Activated naive CD4-positive, alpha-beta T cell treated with anti-CD3 and anti-CD28 coated beads, Interleukin-2, amount 50 U/mL, for 24 hours (primary cell): ENCODE measurements at regions not wholly inside any gene's neighbourhood (a gene's known extent, or its start where the extent isn't known, plus 50 kb on each side); places are given as distances from the start of the nearest gene placed in this dataset.
"Not testable (repeated sequence)": the region's sequence is repeated elsewhere in the genome, so short reads cannot be mapped to it uniquely, and the experiment has no call there.

ENCODE experiments used
- H3K27ac Mint-ChIP-seq: one replicate; pipeline ENCODE4 v1.8.0; 2021; ENCODE audit warnings: mild to moderate bottlenecking, mixed read lengths
- H3K27me3 Mint-ChIP-seq: one replicate; pipeline ENCODE4 v1.8.0; 2021; ENCODE audit warnings: mixed read lengths
- H3K36me3 Mint-ChIP-seq: one replicate; pipeline ENCODE4 v1.8.0; 2021; ENCODE audit warnings: mixed read lengths
- H3K4me1 Mint-ChIP-seq: one replicate; pipeline ENCODE4 v1.8.0; 2021; ENCODE audit warnings: mixed read lengths
- H3K4me3 Mint-ChIP-seq: one replicate; pipeline ENCODE4 v1.8.0; 2021; ENCODE audit warnings: mild to moderate bottlenecking, mixed read lengths
- H3K9me3 Mint-ChIP-seq: one replicate; pipeline ENCODE4 v1.8.0; 2021; ENCODE audit warnings: mixed read lengths

DNA sequence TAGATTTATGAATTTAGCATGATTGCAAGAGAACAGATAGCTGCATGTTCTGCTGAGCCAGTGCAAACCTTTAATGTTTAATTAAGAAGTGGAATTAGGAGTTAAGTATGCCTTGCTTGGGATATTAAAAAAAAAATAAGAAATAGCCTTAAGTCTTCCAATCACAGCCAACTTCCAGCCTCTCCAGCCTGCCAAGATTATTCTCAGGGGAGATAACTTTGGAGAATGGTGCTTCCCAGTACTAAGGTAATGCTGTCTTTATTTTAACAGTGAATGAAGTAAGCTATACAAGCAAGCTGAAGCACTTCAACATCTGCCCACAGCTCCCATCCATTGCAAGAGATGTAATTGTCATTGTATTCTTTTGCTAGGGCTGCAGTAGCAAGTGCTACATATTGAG is 389.5 kb upstream of the ASIC2 start:
- Mint-ChIP-seq H3K4me1 (no peaks in the 10 kb centered on the region), H3K36me3 (no peaks in the 10 kb centered on the region), H3K9me3 (no peaks in the 10 kb centered on the region), H3K27ac (no peak overlapping the region), H3K27me3 (no peaks in the 10 kb centered on the region), H3K4me3 (no peak overlapping the region)

DNA sequence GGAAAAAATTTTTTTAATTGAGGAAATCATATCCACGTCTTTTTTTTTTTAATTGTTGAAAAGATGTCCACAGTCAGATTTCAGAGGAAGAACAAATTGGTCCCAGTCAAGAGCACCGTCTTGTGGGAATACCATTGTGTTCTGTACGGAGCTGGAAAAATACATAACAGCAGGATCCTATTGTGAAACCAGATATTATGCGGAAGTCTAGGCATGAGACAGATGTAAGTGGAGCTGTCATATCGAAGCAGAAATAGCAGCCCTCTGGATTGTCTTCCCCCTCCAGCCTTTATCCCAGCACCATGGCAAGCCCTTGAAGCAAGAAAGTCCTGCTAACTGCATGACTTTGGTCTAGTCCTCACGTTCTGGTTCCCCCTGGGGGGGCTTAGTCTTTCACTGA is 391.6 kb upstream of the ASIC2 start:
- Mint-ChIP-seq H3K9me3 (no peaks in the 10 kb centered on the region), H3K27me3 (no peaks in the 10 kb centered on the region), H3K27ac (no peak overlapping the region), H3K4me1 (no peaks in the 10 kb centered on the region), H3K4me3 (no peak overlapping the region), H3K36me3 (no peaks in the 10 kb centered on the region)

- Mint-ChIP-seq H3K36me3 (no peaks in the 10 kb centered on the region), H3K9me3 (no peaks in the 10 kb centered on the region), H3K27ac (no peak overlapping the region), H3K4me1 (no peaks in the 10 kb centered on the region), H3K27me3 (no peaks in the 10 kb centered on the region), H3K4me3 (no peak overlapping the region)
Observed at GRCh38 chr17:33686171-33686570, 393.1 kb upstream of the ASIC2 start.

GRCh38 chr17:33687831-33688230 is 394.7 kb upstream of the ASIC2 start:
- H3K27me3 Mint-ChIP-seq, result no peaks in the 10 kb centered on the region
- no peaks in the 10 kb centered on the region for H3K9me3 Mint-ChIP-seq
- no peak overlapping the region for H3K4me3 Mint-ChIP-seq
- no peak overlapping the region for H3K27ac Mint-ChIP-seq
- H3K4me1 Mint-ChIP-seq, result no peaks in the 10 kb centered on the region
- no peaks in the 10 kb centered on the region for H3K36me3 Mint-ChIP-seq

GRCh38 chr17:33688771-33689170 is 395.7 kb upstream of the ASIC2 start:
- H3K27me3 Mint-ChIP-seq, result no peaks in the 10 kb centered on the region
- H3K36me3 Mint-ChIP-seq, result no peaks in the 10 kb centered on the region
- no peak overlapping the region for H3K27ac Mint-ChIP-seq
- H3K4me1 Mint-ChIP-seq, result no peaks in the 10 kb centered on the region
- H3K4me3 Mint-ChIP-seq, result no peak overlapping the region
- H3K9me3 Mint-ChIP-seq, result no peaks in the 10 kb centered on the region

GRCh38 chr17:33689725-33690124 is 396.6 kb upstream of the ASIC2 start:
- Mint-ChIP-seq H3K36me3 (no peaks in the 10 kb centered on the region), H3K27ac (no peak overlapping the region), H3K27me3 (no peaks in the 10 kb centered on the region), H3K4me1 (no peaks in the 10 kb centered on the region), H3K4me3 (no peak overlapping the region), H3K9me3 (no peaks in the 10 kb centered on the region)

- Mint-ChIP-seq H3K36me3 (no peaks in the 10 kb centered on the region), H3K4me3 (no peak overlapping the region), H3K27me3 (peaks cover 2% of the 10 kb centered on the region), H3K4me1 (no peaks in the 10 kb centered on the region), H3K9me3 (no peaks in the 10 kb centered on the region), H3K27ac (no peak overlapping the region)
Observed at GRCh38 chr17:33695431-33695830, 402.3 kb upstream of the ASIC2 start.

DNA sequence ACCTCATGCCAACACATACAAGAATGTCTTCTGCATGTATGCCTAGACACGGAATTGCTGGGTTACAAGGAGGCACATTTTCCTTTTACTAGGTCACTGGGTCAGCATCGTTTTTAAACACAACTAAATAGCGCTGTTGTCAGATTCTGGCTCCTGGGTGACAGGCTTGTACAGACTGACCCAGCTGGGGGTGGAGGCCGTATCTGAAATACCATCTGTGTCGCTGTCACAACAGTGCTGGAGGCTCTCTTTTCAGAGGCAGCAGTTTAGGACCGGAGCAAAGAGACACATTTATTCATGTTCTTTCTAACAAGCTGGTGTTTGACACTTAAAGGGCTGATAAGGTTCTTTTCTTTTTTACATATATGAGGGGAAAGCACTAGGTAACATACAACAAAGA is 403.0 kb upstream of the ASIC2 start:
- Mint-ChIP-seq H3K9me3 (no peaks in the 10 kb centered on the region), H3K27me3 (peaks cover 2% of the 10 kb centered on the region), H3K27ac (no peak overlapping the region), H3K4me1 (no peaks in the 10 kb centered on the region), H3K4me3 (no peak overlapping the region), H3K36me3 (no peaks in the 10 kb centered on the region)

GRCh38 chr17:33697557-33697956 is 404.5 kb upstream of the ASIC2 start:
- H3K36me3 Mint-ChIP-seq, result no peaks in the 10 kb centered on the region
- H3K27me3 Mint-ChIP-seq, result peaks cover 2% of the 10 kb centered on the region
- H3K27ac Mint-ChIP-seq, result no peak overlapping the region
- H3K9me3 Mint-ChIP-seq, result no peaks in the 10 kb centered on the region
- no peak overlapping the region for H3K4me3 Mint-ChIP-seq
- no peaks in the 10 kb centered on the region for H3K4me1 Mint-ChIP-seq

DNA sequence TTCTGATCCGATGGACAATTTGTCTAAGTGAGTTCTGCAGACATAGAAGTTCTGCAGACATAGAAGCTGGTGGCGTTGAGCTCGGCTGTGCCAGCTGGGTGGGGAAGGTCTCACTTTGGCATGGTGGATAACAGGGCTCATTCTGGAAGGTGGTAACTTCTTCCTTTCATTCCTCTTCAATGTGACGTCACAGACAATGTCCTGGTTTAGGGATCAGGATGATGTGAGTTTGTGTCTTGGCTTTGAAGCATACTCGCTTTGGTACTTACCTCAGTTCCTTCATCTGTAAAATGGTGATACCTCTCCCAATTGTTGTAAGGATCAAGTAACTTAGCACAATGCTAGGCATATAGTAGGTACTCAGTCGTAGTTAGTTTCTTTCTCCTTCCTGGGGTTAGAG is 408.8 kb upstream of the ASIC2 start:
- Mint-ChIP-seq H3K4me3 (no peak overlapping the region), H3K36me3 (no peaks in the 10 kb centered on the region), H3K27me3 (peaks cover 2% of the 10 kb centered on the region), H3K4me1 (no peaks in the 10 kb centered on the region), H3K9me3 (peaks cover 6% of the 10 kb centered on the region), H3K27ac (no peak overlapping the region)

GRCh38 chr17:33704856-33705255 is 411.8 kb upstream of the ASIC2 start:
- no peaks in the 10 kb centered on the region for H3K4me1 Mint-ChIP-seq
- no peak overlapping the region for H3K27ac Mint-ChIP-seq
- peaks cover 4% of the 10 kb centered on the region for H3K27me3 Mint-ChIP-seq
- H3K36me3 Mint-ChIP-seq, result no peaks in the 10 kb centered on the region
- peaks cover 15% of the 10 kb centered on the region for H3K9me3 Mint-ChIP-seq
- H3K4me3 Mint-ChIP-seq, result no peak overlapping the region

GRCh38 chr17:33709881-33710280 is 416.8 kb upstream of the ASIC2 start:
- H3K27me3 Mint-ChIP-seq, result peaks cover 6% of the 10 kb centered on the region
- no peak overlapping the region for H3K27ac Mint-ChIP-seq
- no peaks in the 10 kb centered on the region for H3K4me1 Mint-ChIP-seq
- no peaks in the 10 kb centered on the region for H3K36me3 Mint-ChIP-seq
- peaks cover 15% of the 10 kb centered on the region for H3K9me3 Mint-ChIP-seq
- H3K4me3 Mint-ChIP-seq, result no peak overlapping the region

GRCh38 chr17:33712120-33712519 is 419.0 kb upstream of the ASIC2 start:
- Mint-ChIP-seq H3K9me3 (peaks cover 7% of the 10 kb centered on the region), H3K27ac (no peak overlapping the region), H3K36me3 (no peaks in the 10 kb centered on the region), H3K4me1 (no peaks in the 10 kb centered on the region), H3K4me3 (no peak overlapping the region), H3K27me3 (peaks cover 7% of the 10 kb centered on the region)

DNA sequence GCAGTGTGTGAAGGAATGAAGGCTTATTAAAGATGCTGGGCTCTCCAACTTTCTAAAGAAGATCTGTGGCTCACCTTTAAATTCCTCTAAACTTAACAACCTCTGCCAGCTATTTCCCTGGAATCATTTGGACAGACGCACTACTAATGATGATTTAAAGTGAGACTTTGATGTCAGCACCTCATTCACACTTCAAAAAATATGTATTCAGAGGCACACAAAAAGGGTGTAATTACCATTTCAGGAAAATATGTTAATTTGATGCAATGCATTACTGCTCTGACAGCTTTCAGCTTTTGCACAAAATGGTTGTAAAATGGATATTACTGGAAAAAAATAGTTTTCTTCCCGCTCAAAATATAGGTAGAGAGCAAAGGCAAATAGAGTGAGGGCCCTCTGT is 423.9 kb upstream of the ASIC2 start:
- Mint-ChIP-seq H3K4me1 (no peaks in the 10 kb centered on the region), H3K27me3 (peaks cover 2% of the 10 kb centered on the region), H3K4me3 (no peak overlapping the region), H3K36me3 (no peaks in the 10 kb centered on the region), H3K9me3 (no peaks in the 10 kb centered on the region), H3K27ac (no peak overlapping the region)

DNA sequence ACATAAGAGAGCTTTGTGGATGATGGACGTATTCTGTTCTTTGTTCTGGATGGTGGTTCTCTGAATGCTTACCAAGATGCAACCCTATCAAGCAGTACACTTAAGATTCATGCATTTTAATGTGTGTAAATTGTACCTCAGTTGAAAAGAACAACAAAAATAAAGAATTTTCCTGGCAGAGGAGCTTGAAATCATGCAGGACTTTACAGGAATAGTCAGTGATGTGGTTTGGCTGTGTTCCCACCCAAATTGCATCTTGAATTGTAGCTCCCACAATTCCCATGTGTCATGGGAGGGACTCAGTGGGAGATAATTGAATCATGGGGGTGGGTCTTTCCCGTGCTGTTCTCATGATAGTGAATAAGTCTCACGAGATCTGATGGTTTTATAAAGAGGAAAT is 430.6 kb upstream of the ASIC2 start:
- H3K27ac Mint-ChIP-seq, H3K4me1 Mint-ChIP-seq, H3K36me3 Mint-ChIP-seq, H3K4me3 Mint-ChIP-seq, H3K9me3 Mint-ChIP-seq, H3K27me3 Mint-ChIP-seq: not testable (repeated sequence)

DNA sequence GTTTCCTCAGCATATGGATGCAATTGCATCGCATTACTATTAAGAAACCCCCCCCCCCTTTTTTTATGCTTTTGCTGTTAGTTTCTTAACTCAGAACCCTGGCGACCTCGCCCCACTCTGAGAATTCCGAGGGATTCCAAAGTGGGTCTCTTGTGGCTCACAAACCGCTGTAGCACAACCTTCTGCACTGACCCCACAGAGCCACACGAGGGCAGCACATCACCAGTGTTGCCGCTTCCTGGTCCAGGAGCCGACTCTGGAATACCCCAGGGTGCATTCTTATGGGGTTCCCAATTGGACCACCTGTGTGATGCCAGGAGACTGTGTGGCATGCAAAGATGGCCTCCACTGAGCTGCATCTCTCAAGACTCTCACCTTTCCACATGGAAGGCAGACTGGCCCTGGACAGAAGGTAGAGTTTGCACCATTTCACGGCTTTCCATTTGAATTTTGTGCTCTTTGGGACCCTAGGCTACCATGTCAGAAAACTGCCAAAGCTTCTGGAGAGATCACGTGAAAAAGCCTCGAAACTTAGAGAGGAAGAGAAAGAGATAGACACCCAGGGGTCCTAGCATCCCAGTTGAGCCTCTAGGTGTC is 432.7 kb upstream of the ASIC2 start:
- Mint-ChIP-seq H3K27ac (no peak overlapping the region), H3K4me3 (no peak overlapping the region), H3K9me3 (no peaks in the 10 kb centered on the region), H3K27me3 (no peaks in the 10 kb centered on the region), H3K36me3 (no peaks in the 10 kb centered on the region), H3K4me1 (no peaks in the 10 kb centered on the region)

DNA sequence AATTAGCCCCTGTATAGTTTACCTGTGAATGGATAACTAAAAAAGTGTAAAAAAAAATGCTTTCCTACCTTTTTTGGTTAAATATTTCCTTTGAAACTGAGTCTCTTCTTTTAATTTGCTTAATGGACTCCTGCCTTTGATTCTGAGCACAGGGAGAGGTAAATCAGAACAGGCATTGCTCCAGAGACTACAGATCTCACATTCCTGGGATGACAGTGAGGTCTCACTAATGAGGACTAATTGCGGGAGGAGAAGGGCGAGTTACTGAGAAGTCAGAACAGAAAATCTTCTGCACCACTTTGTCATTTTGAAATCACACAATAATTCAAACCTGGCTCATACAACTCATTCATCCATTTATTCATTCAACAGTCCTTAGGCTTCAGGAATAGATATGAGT is 437.0 kb upstream of the ASIC2 start:
- Mint-ChIP-seq H3K4me1 (no peaks in the 10 kb centered on the region), H3K27ac (no peak overlapping the region), H3K36me3 (peaks cover 1% of the 10 kb centered on the region), H3K27me3 (peaks cover 5% of the 10 kb centered on the region), H3K4me3 (no peak overlapping the region), H3K9me3 (peaks cover 5% of the 10 kb centered on the region)
